ENCODE measurements at regions not wholly inside any gene's neighbourhood (a gene's known extent, or its start where the extent isn't known, plus 50 kb on each side); places are given as distances from the start of the nearest gene placed in this dataset.

GRCh38 chr4:84384801-84385200 is 114.3 kb downstream of the NKX6-1 start:
- TF ChIP-seq EZH2 (IDR thresholded peaks at IDR 0.05; ENCODE audit: insufficient read depth, poor library complexity, severe bottlenecking): no peak
- TF ChIP-seq EZH2phosphoT487 (IDR thresholded peaks at IDR 0.05; ENCODE audit: insufficient read depth, low read depth): no peak
